Adrenal gland (tissue), 9 donors: ENCODE measurements at regions not wholly inside any gene's neighbourhood (a gene's known extent, or its start where the extent isn't known, plus 50 kb on each side); places are given as distances from the start of the nearest gene placed in this dataset.

Source experiments
- DNase-seq, 7 donors: peaks; one replicate each; pipeline ENCODE4 v3.0.0-alpha.2; 2019 to 2020
- H3K27ac ChIP-seq, 5 donors: fragments of 200-600 bp; sonication (generic) in 4 of 5; 1 replicate in 3 of 5; 2 replicates in 2 of 5; pipeline versions ENCODE4 v1.5.1 to v1.8.0; 2016 to 2020; ENCODE audit warnings: mild to moderate bottlenecking in 1 of 5
- H3K27me3 ChIP-seq: fragments of 200-600 bp; 2 replicates; pipeline ENCODE4 v1.8.0; 2021
- H3K36me3 ChIP-seq, 2 donors: fragments of 200-600 bp; replicated peaks in 1 of 2; 1 replicate in 1 of 2; 2 replicates in 1 of 2; pipeline versions ENCODE4 v1.5.1 to v1.8.0; 2018 to 2022
- H3K4me1 ChIP-seq, 2 donors: fragments of 200-600 bp; replicated peaks in 1 of 2; 1 replicate in 1 of 2; 2 replicates in 1 of 2; pipeline versions ENCODE4 v1.5.1 to v1.8.0; 2018 to 2021
- H3K4me3 ChIP-seq, 4 donors: fragments of 200-600 bp; sonication (generic) in 3 of 4; one replicate each; pipeline ENCODE4 v1.5.1; 2016 to 2018
- H3K9me3 ChIP-seq, 3 donors: fragments of 200-600 bp; sonication (generic) in 1 of 3; replicated peaks in 1 of 3; 1 replicate in 2 of 3; 2 replicates in 1 of 3; pipeline versions ENCODE4 v1.5.1 to v1.8.0; 2016 to 2021
- POLR2A ChIP-seq, 2 donors: fragments of 450-650 bp; IDR thresholded peaks; one replicate each; pipeline ENCODE4 v1.6.1; 2017; ENCODE audit warnings: antibody characterized with exemption in 2 of 2, mild to moderate bottlenecking in 2 of 2, moderate library complexity in 1 of 2
- WGBS, 4 donors: extraction: QIAGEN DNeasy Blood & Tissue Kit in 2 of 4; methylation state at CpG; one replicate each; pipeline versions ENCODE4 v1.1.5 to v1.1.7; 2013 to 2017; 5-methylcytosine and 5-hydroxymethylcytosine counted together
- intact Hi-C, 2 donors: fragments of 100-400 bp; cut with DNase I; formaldehyde crosslinking; loops; one replicate each; pipeline versions ENCODE4 v1.14.1 to v1.15.0; 2022 to 2023
- TF ChIP-seq, protein P1 (sequence below), 6 experiments: fragments of 450-650 bp in 4 of 6; fragments of 200-600 bp in 2 of 6; sonication (generic) in 1 of 6; IDR thresholded peaks; 1 replicate in 5 of 6; 2 replicates in 1 of 6; pipeline versions ENCODE4 v1.5.1 to v1.8.0; 2016 to 2021; ENCODE audit warnings: antibody characterized with exemption in 6 of 6, mild to moderate bottlenecking in 2 of 6, moderate library complexity in 1 of 6
- donor health status: healthy with polysubstance abuse.
- donor health status: Bipolar disorder and iron deficiency.
- donor health status: DM: yes; HTN: yes; CAD: no.
- donor health status: DM: no; HTN: no; CAD: no.
- donor health status: DM: no; HTN: no; CAD: no.

DNA sequence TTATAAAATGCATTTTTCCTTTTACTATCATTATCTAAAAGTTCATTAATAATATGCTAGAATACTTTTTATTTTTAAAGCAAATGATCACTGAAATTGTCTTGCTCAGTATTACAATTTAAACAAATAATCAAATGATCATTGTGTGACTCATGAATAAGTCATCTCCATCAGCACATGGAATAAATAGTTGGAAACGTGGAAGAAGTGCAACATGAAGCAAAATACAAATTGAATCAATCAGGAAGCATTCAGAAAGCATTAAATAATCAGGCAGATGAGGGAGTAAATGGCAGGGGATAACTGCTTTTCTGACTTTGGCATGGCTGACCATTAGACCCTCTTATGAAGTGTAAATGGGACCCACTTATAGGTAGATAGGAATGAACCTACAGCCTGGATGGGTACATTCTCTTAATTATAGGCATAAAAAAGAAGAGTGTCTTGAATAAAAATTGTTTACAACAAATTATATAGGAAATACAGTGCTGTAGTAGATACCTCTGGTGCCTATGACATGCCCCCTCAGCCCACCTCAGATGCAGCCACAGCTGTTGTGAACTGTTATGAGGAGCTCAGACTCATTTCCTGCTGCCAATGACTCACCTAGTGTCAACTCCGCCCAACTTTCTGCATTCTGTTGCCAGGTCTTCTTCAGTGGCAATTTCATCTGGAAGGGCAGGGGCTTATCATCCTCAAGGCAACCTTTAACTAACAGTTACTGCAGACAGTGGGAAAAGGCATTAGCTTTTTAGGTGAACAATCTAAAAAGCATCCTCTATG, 936.0 kb downstream of the TRIB2 start:
- TF ChIP-seq, protein P1, sequence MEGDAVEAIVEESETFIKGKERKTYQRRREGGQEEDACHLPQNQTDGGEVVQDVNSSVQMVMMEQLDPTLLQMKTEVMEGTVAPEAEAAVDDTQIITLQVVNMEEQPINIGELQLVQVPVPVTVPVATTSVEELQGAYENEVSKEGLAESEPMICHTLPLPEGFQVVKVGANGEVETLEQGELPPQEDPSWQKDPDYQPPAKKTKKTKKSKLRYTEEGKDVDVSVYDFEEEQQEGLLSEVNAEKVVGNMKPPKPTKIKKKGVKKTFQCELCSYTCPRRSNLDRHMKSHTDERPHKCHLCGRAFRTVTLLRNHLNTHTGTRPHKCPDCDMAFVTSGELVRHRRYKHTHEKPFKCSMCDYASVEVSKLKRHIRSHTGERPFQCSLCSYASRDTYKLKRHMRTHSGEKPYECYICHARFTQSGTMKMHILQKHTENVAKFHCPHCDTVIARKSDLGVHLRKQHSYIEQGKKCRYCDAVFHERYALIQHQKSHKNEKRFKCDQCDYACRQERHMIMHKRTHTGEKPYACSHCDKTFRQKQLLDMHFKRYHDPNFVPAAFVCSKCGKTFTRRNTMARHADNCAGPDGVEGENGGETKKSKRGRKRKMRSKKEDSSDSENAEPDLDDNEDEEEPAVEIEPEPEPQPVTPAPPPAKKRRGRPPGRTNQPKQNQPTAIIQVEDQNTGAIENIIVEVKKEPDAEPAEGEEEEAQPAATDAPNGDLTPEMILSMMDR (IDR thresholded peaks at IDR 0.05) = no peak
- TF ChIP-seq POLR2A (IDR thresholded peaks at IDR 0.05) = no peak
- Histone ChIP-seq H3K9me3 (no peaks in the 10 kb centered on the region), H3K4me1 (no peaks in the 10 kb centered on the region), H3K4me3 (no peak overlapping the region), H3K27ac (no peak overlapping the region), H3K36me3 (no peaks in the 10 kb centered on the region), H3K27me3 (no peaks in the 10 kb centered on the region)
- intact Hi-C loops = no loop called here
- no peak for DNase-seq
- WGBS, 4 donors = 55 to 68% (median 64%) methylated on average over 2 of the region's 2 CpGs

DNA sequence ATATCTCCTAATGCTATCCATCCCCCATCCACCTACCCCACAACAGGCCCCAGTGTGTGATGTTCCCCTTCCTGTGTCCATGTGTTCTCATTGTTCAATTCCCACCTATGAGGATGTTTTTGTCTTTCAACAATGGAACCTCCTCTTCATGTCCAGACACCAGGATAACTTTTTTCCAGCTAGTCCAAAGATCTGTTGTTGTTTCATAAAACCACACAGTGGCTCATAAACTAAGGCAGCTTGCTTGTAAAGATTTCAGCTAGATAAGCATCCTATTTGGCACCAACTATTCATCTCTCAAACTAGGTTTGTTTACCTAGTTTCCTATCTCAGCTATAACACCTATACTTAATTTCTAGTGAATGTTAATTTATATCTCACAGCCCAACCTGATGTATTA, 937.7 kb downstream of the TRIB2 start:
- Histone ChIP-seq H3K27ac (no peak overlapping the region), H3K27me3 (no peaks in the 10 kb centered on the region), H3K4me1 (no peaks in the 10 kb centered on the region), H3K9me3 (no peaks in the 10 kb centered on the region), H3K4me3 (no peak overlapping the region), H3K36me3 (no peaks in the 10 kb centered on the region)
- DNase-seq = no peak
- TF ChIP-seq, protein P1 (IDR thresholded peaks at IDR 0.05) = no peak
- no peak for TF ChIP-seq POLR2A (IDR thresholded peaks at IDR 0.05)
- intact Hi-C loops = no loop called here

DNA sequence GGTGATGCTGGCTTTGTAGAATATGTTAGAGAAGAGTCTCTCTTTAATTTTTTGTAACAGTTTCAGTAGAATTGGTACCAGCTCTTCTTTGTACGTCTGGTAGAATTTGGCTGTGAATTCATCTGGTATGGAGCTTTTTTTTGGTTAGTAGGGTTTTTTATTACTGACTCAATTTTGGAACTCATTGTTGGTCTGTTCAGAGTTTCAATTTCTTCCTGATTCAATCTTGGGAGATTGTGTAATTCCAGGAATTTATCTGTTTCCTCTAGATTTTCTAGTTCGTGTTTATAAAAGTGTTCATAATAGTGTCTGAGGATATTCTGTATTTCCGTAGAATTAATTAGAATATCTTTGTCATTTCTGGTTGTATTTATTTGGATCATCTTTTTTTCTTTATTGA, 943.5 kb downstream of the TRIB2 start:
- Histone ChIP-seq H3K36me3 (no peaks in the 10 kb centered on the region), H3K9me3 (no peaks in the 10 kb centered on the region), H3K4me3 (no peak overlapping the region), H3K27ac (no peak overlapping the region), H3K27me3 (no peaks in the 10 kb centered on the region), H3K4me1 (no peaks in the 10 kb centered on the region)
- 67 to 74% (median 68%) methylated on average over 3 of the region's 3 CpGs for WGBS, 4 donors
- DNase-seq = no peak
- intact Hi-C loops = no loop called here
- no peak for TF ChIP-seq POLR2A (IDR thresholded peaks at IDR 0.05)
- TF ChIP-seq, protein P1 (IDR thresholded peaks at IDR 0.05) = no peak

DNA sequence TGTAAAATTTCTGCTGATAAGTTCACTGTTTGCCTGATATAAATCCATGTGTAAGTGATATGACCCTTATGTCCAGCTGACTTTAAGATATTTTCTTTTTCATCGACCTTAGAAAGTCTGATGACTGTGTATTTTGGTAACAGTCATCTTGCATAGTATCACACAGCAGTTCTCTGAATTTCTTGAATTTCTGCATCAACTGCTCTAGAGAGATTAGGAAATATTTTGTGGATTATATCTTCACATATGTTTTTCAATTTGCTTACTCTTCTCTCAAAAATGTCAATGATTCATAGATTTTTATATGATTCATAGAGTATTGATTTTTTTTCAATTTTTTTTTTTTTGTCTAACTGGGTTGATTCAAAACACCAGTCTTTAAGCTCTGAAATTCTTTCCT, 945.3 kb downstream of the TRIB2 start:
- no peak for DNase-seq
- 50 to 80% (median 54%) methylated on average over 1 of the region's 1 CpG for WGBS, 4 donors
- H3K9me3 ChIP-seq = no peaks in the 10 kb centered on the region
- TF ChIP-seq, protein P1 (IDR thresholded peaks at IDR 0.05) = no peak
- TF ChIP-seq POLR2A (IDR thresholded peaks at IDR 0.05) = no peak
- H3K36me3 ChIP-seq = no peaks in the 10 kb centered on the region
- no peak overlapping the region for H3K4me3 ChIP-seq
- no peaks in the 10 kb centered on the region for H3K27me3 ChIP-seq
- H3K4me1 ChIP-seq = no peaks in the 10 kb centered on the region
- no peak overlapping the region for H3K27ac ChIP-seq
- intact Hi-C loops = no loop called here
